Trophoblast cell (in vitro differentiated cells and primary cell): ENCODE measurements at regions not wholly inside any gene's neighbourhood (a gene's known extent, or its start where the extent isn't known, plus 50 kb on each side); places are given as distances from the start of the nearest gene placed in this dataset.
A peak's percentile ranks its signal among the peaks of the same experiment; 100 is the strongest.

Source experiments
- DNase-seq, 2 donors: peaks; one replicate each; pipeline ENCODE4 v3.0.0-alpha.2; 2016
- H2AFZ ChIP-seq: 2 replicates; pipeline ENCODE4 v1.6.1; 2013; ENCODE audit warnings: low read length, moderate library complexity, mild to moderate bottlenecking; ENCODE audit not compliant: insufficient read depth, poor library complexity
- H2AK5ac ChIP-seq: 2 replicates; pipeline ENCODE4 v1.6.1; 2013; ENCODE audit warnings: mild to moderate bottlenecking, low read length
- H2BK120ac ChIP-seq: 2 replicates; pipeline ENCODE4 v1.6.1; 2013; ENCODE audit warnings: low read length, mild to moderate bottlenecking, moderate library complexity; ENCODE audit not compliant: insufficient read depth, poor library complexity
- H2BK12ac ChIP-seq: 2 replicates; pipeline ENCODE4 v1.6.1; 2013; ENCODE audit warnings: mild to moderate bottlenecking, low read length, moderate library complexity
- H2BK5ac ChIP-seq: 2 replicates; pipeline ENCODE4 v1.6.1; 2013; ENCODE audit warnings: low read length, low read depth, moderate library complexity, mild to moderate bottlenecking; ENCODE audit not compliant: poor library complexity
- H3K14ac ChIP-seq: 2 replicates; pipeline ENCODE4 v1.6.1; 2013; ENCODE audit warnings: mild to moderate bottlenecking, low read length
- H3K18ac ChIP-seq: 2 replicates; pipeline ENCODE4 v1.6.1; 2013; ENCODE audit warnings: mild to moderate bottlenecking, low read length
- H3K23ac ChIP-seq: 2 replicates; pipeline ENCODE4 v1.6.1; 2013; ENCODE audit warnings: low read length
- H3K27ac ChIP-seq: 2 replicates; pipeline ENCODE4 v1.5.1; 2013; ENCODE audit warnings: low read depth, mild to moderate bottlenecking, inconsistent platforms, low read length, moderate library complexity
- H3K27me3 ChIP-seq: 2 replicates; pipeline ENCODE4 v1.6.1; 2013; ENCODE audit warnings: inconsistent platforms, mild to moderate bottlenecking, low read length, moderate library complexity; ENCODE audit not compliant: insufficient read depth
- H3K36me3 ChIP-seq, 2 experiments: 1 replicate in 1 of 2; 2 replicates in 1 of 2; pipeline ENCODE4 v1.6.1; 2013; ENCODE audit warnings: low read length in 2 of 2, mild to moderate bottlenecking in 2 of 2, moderate library complexity in 1 of 2; ENCODE audit not compliant: insufficient read depth in 2 of 2, control insufficient read depth in 1 of 2
- H3K4ac ChIP-seq: 2 replicates; pipeline ENCODE4 v1.6.1; 2013; ENCODE audit warnings: low read depth, mild to moderate bottlenecking, low read length, moderate library complexity
- H3K4me1 ChIP-seq, 2 experiments: 1 replicate in 1 of 2; 2 replicates in 1 of 2; pipeline ENCODE4 v1.6.1; 2013; ENCODE audit warnings: low read length in 2 of 2, mild to moderate bottlenecking in 2 of 2, moderate library complexity in 1 of 2; ENCODE audit not compliant: insufficient read depth in 2 of 2, control insufficient read depth in 1 of 2
- H3K4me2 ChIP-seq: 2 replicates; pipeline ENCODE4 v1.6.1; 2013; ENCODE audit warnings: inconsistent platforms, mild to moderate bottlenecking, low read length, moderate library complexity
- H3K4me3 ChIP-seq: 2 replicates; pipeline ENCODE4 v1.5.1; 2013; ENCODE audit warnings: mild to moderate bottlenecking, low read depth, low read length, inconsistent platforms
- H3K79me1 ChIP-seq: one replicate; pipeline ENCODE4 v1.6.1; 2013; ENCODE audit warnings: low read length
- H3K79me2 ChIP-seq: 2 replicates; pipeline ENCODE4 v1.6.1; 2013; ENCODE audit warnings: low read length, mild to moderate bottlenecking; ENCODE audit not compliant: control insufficient read depth, insufficient read depth, poor library complexity
- H3K9ac ChIP-seq: 2 replicates; pipeline ENCODE4 v1.6.1; 2013; ENCODE audit warnings: mild to moderate bottlenecking, low read length
- H3K9me3 ChIP-seq: 2 replicates; pipeline ENCODE4 v1.6.1; 2013; ENCODE audit warnings: low read depth, mild to moderate bottlenecking, control low read depth, inconsistent platforms, low read length; ENCODE audit not compliant: insufficient read depth
- H4K12ac ChIP-seq: 2 replicates; pipeline ENCODE4 v1.6.1; 2013; ENCODE audit warnings: low read depth, mild to moderate bottlenecking, low read length, moderate library complexity
- H4K8ac ChIP-seq: 2 replicates; pipeline ENCODE4 v1.6.1; 2013; ENCODE audit warnings: low read depth, mild to moderate bottlenecking, low read length, moderate library complexity
- H4K91ac ChIP-seq: one replicate; pipeline ENCODE4 v1.6.1; 2013; ENCODE audit warnings: low read depth, mild to moderate bottlenecking, low read length, moderate library complexity
- WGBS: extraction: QIAGEN DNeasy Blood & Tissue Kit; methylation state at CpG from one replicate; pipeline ENCODE4 v1.1.7; 2013; ENCODE audit warnings: missing lambda C conversion rate; ENCODE audit not compliant: insufficient read length, insufficient coverage; ENCODE audit errors: extremely low coverage; 5-methylcytosine and 5-hydroxymethylcytosine counted together

- no peak overlapping the region for H3K4me3 ChIP-seq
- no peaks in the 10 kb centered on the region for H3K36me3 ChIP-seq
- no peak overlapping the region for H2AFZ ChIP-seq
- H3K4ac ChIP-seq = peak overlapping the region; percentile 20
- no peak overlapping the region for H4K12ac ChIP-seq
- DNase-seq = no peak
- no peak overlapping the region for H3K14ac ChIP-seq
- no peak overlapping the region for H3K9ac ChIP-seq
- no peak overlapping the region for H3K23ac ChIP-seq
- no peak overlapping the region for H3K18ac ChIP-seq
- H2BK12ac ChIP-seq = peak overlapping the region; percentile 23
- no peak overlapping the region for H4K8ac ChIP-seq
- H3K79me2 ChIP-seq = no peaks in the 10 kb centered on the region
- H2BK5ac ChIP-seq = no peak overlapping the region
- H2AK5ac ChIP-seq = peak overlapping the region; percentile 52
- no peak overlapping the region for H4K91ac ChIP-seq
- WGBS = no CpG with 5 or more reads among the region's 5 CpGs
- H3K9me3 ChIP-seq = no peaks in the 10 kb centered on the region
- no peak overlapping the region for H3K27ac ChIP-seq
- H3K4me2 ChIP-seq = no peak overlapping the region
- H3K4me1 ChIP-seq = peaks cover 2 to 7% of the 10 kb centered on the region in 2 experiments
- H3K27me3 ChIP-seq = no peaks in the 10 kb centered on the region
- no peak overlapping the region for H2BK120ac ChIP-seq
- H3K79me1 ChIP-seq = peaks cover 9% of the 10 kb centered on the region
These were observed 536.8 kb upstream of the JAG1 start for GRCh38 chr20:11210611-11211010.

DNA sequence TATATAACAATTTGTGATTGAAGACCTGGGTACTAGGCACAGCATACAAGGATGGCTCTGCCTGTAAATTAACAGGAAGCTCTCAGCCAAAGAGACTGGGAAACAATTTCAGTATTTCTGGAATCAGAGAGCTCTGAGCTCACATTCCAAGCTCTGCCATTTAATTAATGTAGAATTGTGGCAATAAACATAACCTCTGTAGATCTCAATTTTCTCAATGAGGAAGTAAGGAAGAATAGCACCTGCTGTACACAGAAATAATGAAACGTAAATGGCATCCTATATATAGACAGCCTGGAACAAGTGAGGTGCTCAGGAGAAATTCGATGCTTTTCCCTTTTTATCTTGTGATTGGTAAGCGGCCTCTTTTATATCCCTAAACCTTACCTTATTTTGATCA is 538.5 kb upstream of the JAG1 start:
- H3K4me2 ChIP-seq = no peak overlapping the region
- no peak overlapping the region for H2BK5ac ChIP-seq
- no peak for DNase-seq
- no peak overlapping the region for H3K4ac ChIP-seq
- no peak overlapping the region for H3K27ac ChIP-seq
- H3K36me3 ChIP-seq = no peaks in the 10 kb centered on the region
- H3K4me3 ChIP-seq = no peak overlapping the region
- H3K79me2 ChIP-seq = no peaks in the 10 kb centered on the region
- H2BK12ac ChIP-seq = no peak overlapping the region
- no peak overlapping the region for H4K91ac ChIP-seq
- no peak overlapping the region for H2AFZ ChIP-seq
- H3K79me1 ChIP-seq = peaks cover 13% of the 10 kb centered on the region
- no CpG with 5 or more reads among the region's 3 CpGs for WGBS
- no peak overlapping the region for H2AK5ac ChIP-seq
- no peak overlapping the region for H2BK120ac ChIP-seq
- no peaks in the 10 kb centered on the region for H3K27me3 ChIP-seq
- H4K12ac ChIP-seq = no peak overlapping the region
- H3K23ac ChIP-seq = no peak overlapping the region
- H3K18ac ChIP-seq = no peak overlapping the region
- H3K9ac ChIP-seq = no peak overlapping the region
- no peaks in the 10 kb centered on the region for H3K9me3 ChIP-seq
- H3K14ac ChIP-seq = no peak overlapping the region
- H3K4me1 ChIP-seq = peaks cover 2 to 10% of the 10 kb centered on the region in 2 experiments
- no peak overlapping the region for H4K8ac ChIP-seq

DNA sequence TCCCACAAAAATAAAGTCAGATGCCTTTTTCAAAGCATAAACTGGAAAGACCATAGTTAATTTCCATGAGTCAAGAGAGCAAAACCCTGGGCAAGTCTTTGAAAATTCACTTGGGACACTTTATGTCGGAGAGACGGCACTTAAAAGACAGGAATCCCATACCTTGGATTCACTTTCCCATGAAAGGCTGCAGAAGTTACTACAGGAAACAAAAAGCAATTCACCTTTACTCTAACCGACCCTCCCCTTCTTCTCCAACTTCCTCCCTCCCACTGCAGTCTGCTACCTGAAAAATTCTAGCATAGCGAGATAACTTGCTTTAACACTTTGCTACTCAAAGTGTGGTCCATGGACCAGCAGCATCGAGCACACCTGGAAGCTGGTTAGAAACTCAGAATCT is 539.1 kb upstream of the JAG1 start:
- Histone ChIP-seq H3K4ac (no peak overlapping the region), H3K4me3 (no peak overlapping the region), H2BK12ac (no peak overlapping the region), H3K79me1 (peaks cover 13% of the 10 kb centered on the region), H4K12ac (no peak overlapping the region), H3K23ac (no peak overlapping the region), H3K18ac (no peak overlapping the region), H2BK120ac (no peak overlapping the region), H4K8ac (no peak overlapping the region), H2AK5ac (no peak overlapping the region), H3K4me1 (peaks cover 2 to 10% of the 10 kb centered on the region in 2 experiments), H3K9ac (no peak overlapping the region), H3K4me2 (no peak overlapping the region), H3K9me3 (no peaks in the 10 kb centered on the region), H2AFZ (no peak overlapping the region), H3K36me3 (no peaks in the 10 kb centered on the region), H3K27me3 (no peaks in the 10 kb centered on the region), H4K91ac (no peak overlapping the region), H3K79me2 (no peaks in the 10 kb centered on the region), H3K27ac (no peak overlapping the region), H3K14ac (no peak overlapping the region), H2BK5ac (no peak overlapping the region)
- no peak for DNase-seq
- WGBS = no CpG with 5 or more reads among the region's 5 CpGs

- no peak overlapping the region for H3K4me3 ChIP-seq
- no peak overlapping the region for H3K4ac ChIP-seq
- H3K4me1 ChIP-seq = peaks cover 2 to 10% of the 10 kb centered on the region in 2 experiments
- H2BK12ac ChIP-seq = peak overlapping the region; percentile 56
- peaks cover 0 to 2% of the 10 kb centered on the region in 2 experiments for H3K36me3 ChIP-seq
- H4K8ac ChIP-seq = no peak overlapping the region
- H3K23ac ChIP-seq = no peak overlapping the region
- peak overlapping the region; percentile 12 for H3K14ac ChIP-seq
- H3K79me1 ChIP-seq = peaks cover 13% of the 10 kb centered on the region
- no peaks in the 10 kb centered on the region for H3K9me3 ChIP-seq
- no peak overlapping the region for H2BK120ac ChIP-seq
- H3K79me2 ChIP-seq = no peaks in the 10 kb centered on the region
- H3K18ac ChIP-seq = no peak overlapping the region
- WGBS = no CpG with 5 or more reads among the region's 6 CpGs
- no peak overlapping the region for H2AFZ ChIP-seq
- H3K4me2 ChIP-seq = no peak overlapping the region
- H2BK5ac ChIP-seq = no peak overlapping the region
- H3K27me3 ChIP-seq = no peaks in the 10 kb centered on the region
- no peak overlapping the region for H4K12ac ChIP-seq
- peak overlapping the region; percentile 2 for H4K91ac ChIP-seq
- DNase-seq = no peak
- H3K27ac ChIP-seq = no peak overlapping the region
- peak overlapping the region; percentile 13 for H3K9ac ChIP-seq
- no peak overlapping the region for H2AK5ac ChIP-seq
These were observed 540.5 kb upstream of the JAG1 start for GRCh38 chr20:11214256-11214840.
